ENCODE measurements at regions not wholly inside any gene's neighbourhood (a gene's known extent, or its start where the extent isn't known, plus 50 kb on each side); places are given as distances from the start of the nearest gene placed in this dataset.

DNA sequence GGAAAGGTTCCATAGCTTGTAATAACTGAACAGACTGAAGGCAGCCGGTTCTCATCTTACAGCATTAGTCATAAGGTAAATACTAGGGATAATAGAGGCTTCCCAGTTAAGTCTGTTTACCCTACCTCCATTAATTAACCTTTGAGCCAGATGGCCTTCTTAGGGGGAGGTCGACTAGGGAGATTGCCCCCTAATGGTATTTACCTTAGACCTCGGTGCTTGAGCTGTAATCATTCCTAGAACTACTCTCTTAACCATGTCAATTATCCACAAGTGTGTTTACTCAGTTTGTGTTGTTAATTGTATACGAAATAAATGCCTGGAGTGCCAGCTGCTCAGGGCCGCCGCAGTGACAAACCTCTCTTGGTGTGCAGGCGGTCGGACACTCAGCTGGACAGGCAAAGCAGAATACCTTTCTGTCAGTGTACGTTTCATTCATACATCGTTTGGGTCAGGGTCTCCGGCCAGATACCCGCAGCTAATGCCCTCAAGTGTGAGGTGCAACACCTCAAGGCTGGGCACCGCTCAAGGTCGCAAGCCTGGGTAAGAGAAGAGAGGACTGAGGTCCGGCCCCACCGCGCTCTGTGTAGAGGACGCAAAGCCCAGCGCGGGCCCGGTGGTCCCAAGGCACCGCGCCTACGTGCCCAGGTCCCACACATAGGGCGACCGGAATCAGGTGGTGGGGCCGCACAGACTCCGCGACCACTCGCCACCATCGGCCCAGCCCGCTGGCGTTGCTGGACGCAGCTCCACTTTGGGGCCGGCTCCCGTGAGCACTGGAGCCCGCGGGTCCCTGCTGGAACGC, 931.0 kb downstream of the NLGN4Y start:
- TF ChIP-seq, protein P1, sequence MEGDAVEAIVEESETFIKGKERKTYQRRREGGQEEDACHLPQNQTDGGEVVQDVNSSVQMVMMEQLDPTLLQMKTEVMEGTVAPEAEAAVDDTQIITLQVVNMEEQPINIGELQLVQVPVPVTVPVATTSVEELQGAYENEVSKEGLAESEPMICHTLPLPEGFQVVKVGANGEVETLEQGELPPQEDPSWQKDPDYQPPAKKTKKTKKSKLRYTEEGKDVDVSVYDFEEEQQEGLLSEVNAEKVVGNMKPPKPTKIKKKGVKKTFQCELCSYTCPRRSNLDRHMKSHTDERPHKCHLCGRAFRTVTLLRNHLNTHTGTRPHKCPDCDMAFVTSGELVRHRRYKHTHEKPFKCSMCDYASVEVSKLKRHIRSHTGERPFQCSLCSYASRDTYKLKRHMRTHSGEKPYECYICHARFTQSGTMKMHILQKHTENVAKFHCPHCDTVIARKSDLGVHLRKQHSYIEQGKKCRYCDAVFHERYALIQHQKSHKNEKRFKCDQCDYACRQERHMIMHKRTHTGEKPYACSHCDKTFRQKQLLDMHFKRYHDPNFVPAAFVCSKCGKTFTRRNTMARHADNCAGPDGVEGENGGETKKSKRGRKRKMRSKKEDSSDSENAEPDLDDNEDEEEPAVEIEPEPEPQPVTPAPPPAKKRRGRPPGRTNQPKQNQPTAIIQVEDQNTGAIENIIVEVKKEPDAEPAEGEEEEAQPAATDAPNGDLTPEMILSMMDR (IDR thresholded peaks at IDR 0.05; ENCODE audit: low read depth, low read length) = no peak
- no peak for TF ChIP-seq EZH2phosphoT487 (IDR thresholded peaks at IDR 0.05; ENCODE audit: low read depth)
